PC-3 (cell line): ENCODE measurements at regions not wholly inside any gene's neighbourhood (a gene's known extent, or its start where the extent isn't known, plus 50 kb on each side); places are given as distances from the start of the nearest gene placed in this dataset.

ENCODE experiments used
- ATAC-seq: fragments of 200-7000 bp; cut with Tn5 transposase; 2 replicates; pipeline ENCODE4 v1.9.1; 2020; ENCODE audit warnings: mild to moderate bottlenecking, moderate library complexity
- BruUV-seq: library from RNA; stranded (reverse); fragments of 400-500 nt; replicated peaks from 2 replicates; lab custom pipeline; 2021; lab: Mats Ljungman, UMichigan
- CTCF ChIA-PET: fragments of 300-600 bp; sonication (Branson Sonifier 250); formaldehyde crosslinking; loops from one replicate; lab custom pipeline; 2022; ENCODE audit warnings: antibody characterized with exemption; lab: Charles Lee
- POLR2A ChIA-PET: fragments of 300-600 bp; sonication (Branson Sonifier 250); formaldehyde crosslinking; loops from one replicate; lab custom pipeline; 2022; ENCODE audit warnings: antibody characterized with exemption; ENCODE audit not compliant: unreplicated experiment; lab: Charles Lee
- DNase-seq: peaks from one replicate; pipeline ENCODE4 v3.0.0-alpha.2; 2015
- H2AFZ ChIP-seq: fragments of 300-600 bp; sonication (generic); 2 replicates; pipeline ENCODE4 v1.6.0; 2016; ENCODE audit warnings: antibody characterized with exemption, low read length
- H3F3A ChIP-seq: fragments of 300-600 bp; sonication (generic); one replicate; pipeline ENCODE4 v1.6.0; 2017; ENCODE audit warnings: antibody characterized with exemption, low read length, control low read depth, mild to moderate bottlenecking; ENCODE audit not compliant: unreplicated experiment
- H3K27ac ChIP-seq: fragments of 300-600 bp; sonication (generic); 2 replicates; pipeline ENCODE4 v1.5.1; 2016; ENCODE audit warnings: mild to moderate bottlenecking, low read length
- H3K27me3 ChIP-seq: fragments of 300-600 bp; sonication (generic); 2 replicates; pipeline ENCODE4 v1.6.1; 2016; ENCODE audit warnings: low read length, mixed read lengths
- H3K36me3 ChIP-seq: fragments of 300-600 bp; sonication (generic); 2 replicates; pipeline ENCODE4 v1.6.1; 2016; ENCODE audit warnings: low read depth, mixed run types, low read length, mixed read lengths
- H3K4me1 ChIP-seq: fragments of 300-600 bp; sonication (generic); 2 replicates; pipeline ENCODE4 v1.5.1; 2016; ENCODE audit warnings: low read length; ENCODE audit not compliant: insufficient read depth
- H3K4me2 ChIP-seq: fragments of 300-600 bp; sonication (generic); 2 replicates; pipeline ENCODE4 v1.6.0; 2016; ENCODE audit warnings: low read length
- H3K4me3 ChIP-seq: fragments of 300-600 bp; sonication (generic); 2 replicates; pipeline ENCODE4 v1.5.1; 2016; ENCODE audit warnings: mild to moderate bottlenecking, low read length, mixed read lengths
- H3K79me2 ChIP-seq: fragments of 300-600 bp; sonication (generic); 2 replicates; pipeline ENCODE4 v1.6.1; 2017; ENCODE audit warnings: low read length, mixed read lengths
- H3K9ac ChIP-seq: fragments of 300-600 bp; sonication (generic); 2 replicates; pipeline ENCODE4 v1.6.0; 2016; ENCODE audit warnings: mild to moderate bottlenecking, low read length
- H3K9me2 ChIP-seq: fragments of 300-600 bp; sonication (generic); replicated peaks from 2 replicates; pipeline ENCODE4 v1.6.1; 2016; ENCODE audit warnings: mixed run types, low read length, mixed read lengths
- H3K9me3 ChIP-seq: fragments of 300-600 bp; sonication (generic); 2 replicates; pipeline ENCODE4 v1.6.1; 2016; ENCODE audit warnings: low read length, mixed read lengths
- H4K20me1 ChIP-seq: fragments of 300-600 bp; sonication (generic); 2 replicates; pipeline ENCODE4 v1.6.1; 2016; ENCODE audit warnings: low read length, mixed read lengths
- CTCF ChIP-seq: fragments of 300-600 bp; sonication (generic); conservative IDR thresholded peaks from 2 replicates; pipeline ENCODE4 v1.5.1; 2017; ENCODE audit warnings: antibody characterized with exemption, low read depth, mild to moderate bottlenecking, low read length
- EZH2 ChIP-seq: fragments of 300-600 bp; sonication (generic); IDR thresholded peaks from one replicate; pipeline ENCODE4 v1.6.1; 2017; ENCODE audit warnings: antibody characterized with exemption, mild to moderate bottlenecking, low read length; ENCODE audit not compliant: unreplicated experiment
- EZH2phosphoT487 ChIP-seq: fragments of 300-600 bp; sonication (generic); IDR thresholded peaks from 2 replicates; pipeline ENCODE4 v1.6.1; 2018; ENCODE audit warnings: mild to moderate bottlenecking, antibody characterized with exemption, low read length, borderline replicate concordance
- intact Hi-C: fragments of 100-400 bp; cut with micrococcal nuclease; formaldehyde crosslinking; loops from 2 replicates; pipeline ENCODE4 v1.9.0; 2023

- TF ChIP-seq CTCF, result no peak
- no peak for TF ChIP-seq EZH2phosphoT487
- no peak for TF ChIP-seq EZH2
- Histone ChIP-seq H3K9me3 (no peaks in the 10 kb centered on the region), H2AFZ (no peak overlapping the region), H3F3A (no peaks in the 10 kb centered on the region), H3K79me2 (no peaks in the 10 kb centered on the region), H3K4me2 (no peak overlapping the region), H3K36me3 (no peaks in the 10 kb centered on the region), H3K4me3 (no peak overlapping the region), H3K9me2 (no peaks in the 10 kb centered on the region), H3K4me1 (no peaks in the 10 kb centered on the region), H3K9ac (no peak overlapping the region), H3K27me3 (no peaks in the 10 kb centered on the region), H4K20me1 (no peaks in the 10 kb centered on the region), H3K27ac (no peak overlapping the region)
- ChIA-PET POLR2A (no interaction called here), CTCF (no interaction called here)
- ATAC-seq (no peak), DNase-seq (peak; percentile 5)
- BruUV-seq, result no TSS peak
- intact Hi-C loops, result no loop called here
Observed at GRCh38 chr15:87631093-87631492, 625.4 kb downstream of the NTRK3 start.

DNA sequence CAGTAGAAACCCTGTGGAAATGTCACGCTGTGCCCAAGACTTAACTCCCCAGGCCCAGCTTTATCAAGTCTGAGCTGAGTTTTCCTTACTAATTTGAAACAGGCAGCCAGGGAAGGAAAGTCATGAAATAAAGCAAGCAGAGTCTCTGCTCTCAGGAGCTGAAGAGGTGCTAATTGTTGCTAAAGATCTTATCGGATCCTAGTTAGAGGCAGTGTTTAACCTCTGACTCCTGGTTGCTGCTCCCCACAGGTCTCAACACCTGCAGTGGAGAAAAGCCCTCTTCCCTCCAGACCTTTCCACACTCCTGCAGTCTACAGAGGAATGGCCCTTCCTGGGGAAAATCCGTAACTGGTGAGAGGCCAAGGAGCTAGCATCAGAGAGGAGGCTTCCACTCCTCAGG, 628.2 kb downstream of the NTRK3 start:
- 0 out of 2 replicates have a peak, but pooled peaks cover 3% of the 10 kb centered on the region for H3K9me3 ChIP-seq
- H3F3A ChIP-seq, result no peaks in the 10 kb centered on the region
- H3K27me3 ChIP-seq, result no peaks in the 10 kb centered on the region
- POLR2A ChIA-PET, result no interaction called here
- no TSS peak for BruUV-seq
- CTCF ChIA-PET, result no interaction called here
- H2AFZ ChIP-seq, result no peak overlapping the region
- no peaks in the 10 kb centered on the region for H3K9me2 ChIP-seq
- no peaks in the 10 kb centered on the region for H3K36me3 ChIP-seq
- no peaks in the 10 kb centered on the region for H3K79me2 ChIP-seq
- intact Hi-C loops, result no loop called here
- no peak for DNase-seq
- no peak overlapping the region for H3K9ac ChIP-seq
- ATAC-seq, result no peak
- no peaks in the 10 kb centered on the region for H4K20me1 ChIP-seq
- H3K27ac ChIP-seq, result no peak overlapping the region
- H3K4me3 ChIP-seq, result no peak overlapping the region
- no peaks in the 10 kb centered on the region for H3K4me1 ChIP-seq
- TF ChIP-seq CTCF, result no peak
- no peak for TF ChIP-seq EZH2phosphoT487
- TF ChIP-seq EZH2, result no peak
- H3K4me2 ChIP-seq, result no peak overlapping the region

- intact Hi-C loops, result no loop called here
- no peak for DNase-seq
- BruUV-seq, result no TSS peak
- H3K4me1 ChIP-seq, result no peaks in the 10 kb centered on the region
- ChIA-PET POLR2A (no interaction called here), CTCF (no interaction called here)
- ATAC-seq, result no peak
- no peak overlapping the region for H3K27ac ChIP-seq
- no peaks in the 10 kb centered on the region for H3K27me3 ChIP-seq
- H3K9me2 ChIP-seq, result no peaks in the 10 kb centered on the region
- no peaks in the 10 kb centered on the region for H3K36me3 ChIP-seq
- H3K4me2 ChIP-seq, result no peak overlapping the region
- TF ChIP-seq EZH2 (no peak), EZH2phosphoT487 (no peak), CTCF (no peak)
- peaks cover 3% of the 10 kb centered on the region; the same call in 1 of the 2 replicates for H3K9me3 ChIP-seq
- H2AFZ ChIP-seq, result no peak overlapping the region
- no peaks in the 10 kb centered on the region for H4K20me1 ChIP-seq
- no peak overlapping the region for H3K4me3 ChIP-seq
- no peak overlapping the region for H3K9ac ChIP-seq
- H3F3A ChIP-seq, result no peaks in the 10 kb centered on the region
- H3K79me2 ChIP-seq, result no peaks in the 10 kb centered on the region
Observed at GRCh38 chr15:87626860-87627259, 629.7 kb downstream of the NTRK3 start.
